GM23338 (cell line): ENCODE measurements at regions not wholly inside any gene's neighbourhood (a gene's known extent, or its start where the extent isn't known, plus 50 kb on each side); places are given as distances from the start of the nearest gene placed in this dataset.

ENCODE experiments used
- ATAC-seq: fragments of 200-7000 bp; cut with Tn5 transposase; 3 replicates; pipeline ENCODE4 v1.9.1; 2020
- DNase-seq: peaks from one replicate; pipeline ENCODE4 v3.0.0-alpha.2; 2015; ENCODE audit warnings: low spot score
- H2AFZ ChIP-seq: fragments of 200-600 bp; sonication (generic); 2 replicates; pipeline ENCODE4 v1.8.0; 2016; ENCODE audit warnings: antibody characterized with exemption, mild to moderate bottlenecking, moderate library complexity
- H3F3A ChIP-seq: fragments of 200-600 bp; sonication (generic); replicated peaks from 2 replicates; pipeline ENCODE4 v1.8.0; 2017; ENCODE audit warnings: antibody characterized with exemption, mixed run types, low read depth
- H3K27ac ChIP-seq: fragments of 200-600 bp; sonication (generic); 2 replicates; pipeline ENCODE4 v1.6.1; 2016; ENCODE audit warnings: low read depth
- H3K27me3 ChIP-seq: fragments of 200-600 bp; sonication (generic); 2 replicates; pipeline ENCODE4 v1.8.0; 2016; ENCODE audit warnings: mild to moderate bottlenecking, mixed run types, moderate library complexity; ENCODE audit not compliant: insufficient read depth
- H3K36me3 ChIP-seq: fragments of 200-600 bp; sonication (generic); 2 replicates; pipeline ENCODE4 v1.8.0; 2016; ENCODE audit warnings: mild to moderate bottlenecking; ENCODE audit not compliant: insufficient read depth
- H3K4me1 ChIP-seq: fragments of 200-600 bp; sonication (generic); 2 replicates; pipeline ENCODE4 v1.8.0; 2016; ENCODE audit warnings: mild to moderate bottlenecking, moderate library complexity; ENCODE audit not compliant: insufficient read depth
- H3K4me2 ChIP-seq: fragments of 200-600 bp; sonication (generic); 2 replicates; pipeline ENCODE4 v1.7.1; 2017; ENCODE audit warnings: mixed run types
- H3K4me3 ChIP-seq: fragments of 200-600 bp; sonication (generic); 2 replicates; pipeline ENCODE4 v1.6.1; 2016; ENCODE audit warnings: mixed run types
- H3K79me2 ChIP-seq: fragments of 200-600 bp; sonication (generic); replicated peaks from 2 replicates; pipeline ENCODE4 v1.8.0; 2017; ENCODE audit warnings: mild to moderate bottlenecking; ENCODE audit not compliant: insufficient read depth
- H3K9me2 ChIP-seq: fragments of 200-600 bp; sonication (generic); 2 replicates; pipeline ENCODE4 v1.8.0; 2017; ENCODE audit not compliant: insufficient read depth
- H4K20me1 ChIP-seq: fragments of 200-600 bp; sonication (generic); replicated peaks from 2 replicates; pipeline ENCODE4 v1.8.0; 2017; ENCODE audit warnings: mild to moderate bottlenecking; ENCODE audit not compliant: insufficient read depth
- H3K27ac Mint-ChIP-seq: 2 replicates; pipeline ENCODE4 v1.8.0; 2020; ENCODE audit warnings: inconsistent platforms, mild to moderate bottlenecking, moderate library complexity, mixed read lengths
- H3K27me3 Mint-ChIP-seq: 3 replicates; pipeline ENCODE4 v1.8.0; 2022; ENCODE audit warnings: low read depth, mild to moderate bottlenecking, moderate library complexity, mixed read lengths, inconsistent platforms; ENCODE audit not compliant: insufficient read depth, poor library complexity
- H3K36me3 Mint-ChIP-seq: 3 replicates; pipeline ENCODE4 v1.8.0; 2021; ENCODE audit warnings: low read depth, mild to moderate bottlenecking, inconsistent platforms, moderate library complexity, mixed read lengths
- H3K4me1 Mint-ChIP-seq: 3 replicates; pipeline ENCODE4 v1.8.0; 2020; ENCODE audit warnings: mild to moderate bottlenecking, inconsistent platforms, mixed read lengths
- H3K4me3 Mint-ChIP-seq: 3 replicates; pipeline ENCODE4 v1.8.0; 2021; ENCODE audit warnings: moderate library complexity, mild to moderate bottlenecking, inconsistent platforms, mixed read lengths
- H3K9me3 Mint-ChIP-seq: 3 replicates; pipeline ENCODE4 v1.8.0; 2020; ENCODE audit warnings: moderate library complexity, mild to moderate bottlenecking, inconsistent platforms, mixed read lengths
- CREB1 ChIP-seq: fragments of 250-450 bp; sonication (Bioruptor Pico); IDR thresholded peaks from 2 replicates; pipeline ENCODE4 v1.5.0; 2020; ENCODE audit warnings: low read depth, mild to moderate bottlenecking, moderate library complexity
- CTCF ChIP-seq, 2 experiments: fragments of 200-600 bp in 1 of 2; sonication (generic) in 1 of 2; conservative IDR thresholded peaks; 2 replicates each; pipeline versions ENCODE4 v1.5.1 to v1.6.1; 2016 to 2017; ENCODE audit warnings: antibody characterized with exemption in 2 of 2, low read depth in 2 of 2, mild to moderate bottlenecking in 2 of 2, moderate library complexity in 1 of 2
- EZH2 ChIP-seq: fragments of 200-600 bp; sonication (generic); IDR thresholded peaks from one replicate; pipeline ENCODE4 v1.8.0; 2017; ENCODE audit warnings: antibody characterized with exemption, mild to moderate bottlenecking, low read depth; ENCODE audit not compliant: unreplicated experiment
- EZH2phosphoT487 ChIP-seq: fragments of 200-600 bp; sonication (generic); IDR thresholded peaks from one replicate; pipeline ENCODE4 v1.8.1; 2018; ENCODE audit warnings: antibody characterized with exemption; ENCODE audit not compliant: unreplicated experiment
- JUNB ChIP-seq: IDR thresholded peaks from one replicate; pipeline ENCODE4 v1.6.1; 2016; ENCODE audit warnings: antibody characterized with exemption; ENCODE audit not compliant: unreplicated experiment
- NANOG ChIP-seq: IDR thresholded peaks from 2 replicates; pipeline ENCODE4 v1.6.1; 2016; ENCODE audit warnings: antibody characterized with exemption, borderline replicate concordance
- POLR2AphosphoS5 ChIP-seq: IDR thresholded peaks from 2 replicates; pipeline ENCODE4 v1.6.1; 2016; ENCODE audit warnings: antibody characterized with exemption, low read depth
- REST ChIP-seq: IDR thresholded peaks from one replicate; pipeline ENCODE4 v1.6.1; 2018; ENCODE audit warnings: antibody characterized with exemption; ENCODE audit not compliant: unreplicated experiment
- STAT1 ChIP-seq: IDR thresholded peaks from one replicate; pipeline ENCODE4 v1.6.1; 2016; ENCODE audit warnings: antibody characterized with exemption; ENCODE audit not compliant: unreplicated experiment
- ZNF114 ChIP-seq: fragments of 250-450 bp; sonication (Bioruptor Pico); IDR thresholded peaks from 2 replicates; pipeline ENCODE4 v1.5.0; 2020; ENCODE audit warnings: mild to moderate bottlenecking, moderate library complexity
- ZNF331 ChIP-seq: fragments of 250-450 bp; sonication (Bioruptor Pico); IDR thresholded peaks from 2 replicates; pipeline ENCODE4 v1.5.0; 2020; ENCODE audit warnings: low read depth, mild to moderate bottlenecking, moderate library complexity
- TF ChIP-seq, protein P1 (sequence below): IDR thresholded peaks from 2 replicates; pipeline ENCODE4 v1.6.1; 2016; ENCODE audit warnings: antibody characterized with exemption
- TF ChIP-seq, protein P2 (sequence below): fragments of 250-450 bp; sonication (Bioruptor Pico); IDR thresholded peaks from 2 replicates; pipeline ENCODE4 v1.5.0; 2020; ENCODE audit warnings: mild to moderate bottlenecking, moderate library complexity

GRCh38 chr3:41037651-41038334 lies 161.5 kb upstream of the CTNNB1 start:
- H3K27ac ChIP-seq, result no peak overlapping the region
- H3K4me2 ChIP-seq, result no peak overlapping the region
- H3K4me1 ChIP-seq, result no peaks in the 10 kb centered on the region
- TF ChIP-seq, protein P1, sequence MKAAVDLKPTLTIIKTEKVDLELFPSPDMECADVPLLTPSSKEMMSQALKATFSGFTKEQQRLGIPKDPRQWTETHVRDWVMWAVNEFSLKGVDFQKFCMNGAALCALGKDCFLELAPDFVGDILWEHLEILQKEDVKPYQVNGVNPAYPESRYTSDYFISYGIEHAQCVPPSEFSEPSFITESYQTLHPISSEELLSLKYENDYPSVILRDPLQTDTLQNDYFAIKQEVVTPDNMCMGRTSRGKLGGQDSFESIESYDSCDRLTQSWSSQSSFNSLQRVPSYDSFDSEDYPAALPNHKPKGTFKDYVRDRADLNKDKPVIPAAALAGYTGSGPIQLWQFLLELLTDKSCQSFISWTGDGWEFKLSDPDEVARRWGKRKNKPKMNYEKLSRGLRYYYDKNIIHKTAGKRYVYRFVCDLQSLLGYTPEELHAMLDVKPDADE, result no peak
- TF ChIP-seq CREB1 (CRISPR knock-in tag), result no peak
- no peak for TF ChIP-seq ZNF114 (CRISPR knock-in tag)
- no peak for TF ChIP-seq REST
- no peak for TF ChIP-seq EZH2phosphoT487
- TF ChIP-seq, protein P2, sequence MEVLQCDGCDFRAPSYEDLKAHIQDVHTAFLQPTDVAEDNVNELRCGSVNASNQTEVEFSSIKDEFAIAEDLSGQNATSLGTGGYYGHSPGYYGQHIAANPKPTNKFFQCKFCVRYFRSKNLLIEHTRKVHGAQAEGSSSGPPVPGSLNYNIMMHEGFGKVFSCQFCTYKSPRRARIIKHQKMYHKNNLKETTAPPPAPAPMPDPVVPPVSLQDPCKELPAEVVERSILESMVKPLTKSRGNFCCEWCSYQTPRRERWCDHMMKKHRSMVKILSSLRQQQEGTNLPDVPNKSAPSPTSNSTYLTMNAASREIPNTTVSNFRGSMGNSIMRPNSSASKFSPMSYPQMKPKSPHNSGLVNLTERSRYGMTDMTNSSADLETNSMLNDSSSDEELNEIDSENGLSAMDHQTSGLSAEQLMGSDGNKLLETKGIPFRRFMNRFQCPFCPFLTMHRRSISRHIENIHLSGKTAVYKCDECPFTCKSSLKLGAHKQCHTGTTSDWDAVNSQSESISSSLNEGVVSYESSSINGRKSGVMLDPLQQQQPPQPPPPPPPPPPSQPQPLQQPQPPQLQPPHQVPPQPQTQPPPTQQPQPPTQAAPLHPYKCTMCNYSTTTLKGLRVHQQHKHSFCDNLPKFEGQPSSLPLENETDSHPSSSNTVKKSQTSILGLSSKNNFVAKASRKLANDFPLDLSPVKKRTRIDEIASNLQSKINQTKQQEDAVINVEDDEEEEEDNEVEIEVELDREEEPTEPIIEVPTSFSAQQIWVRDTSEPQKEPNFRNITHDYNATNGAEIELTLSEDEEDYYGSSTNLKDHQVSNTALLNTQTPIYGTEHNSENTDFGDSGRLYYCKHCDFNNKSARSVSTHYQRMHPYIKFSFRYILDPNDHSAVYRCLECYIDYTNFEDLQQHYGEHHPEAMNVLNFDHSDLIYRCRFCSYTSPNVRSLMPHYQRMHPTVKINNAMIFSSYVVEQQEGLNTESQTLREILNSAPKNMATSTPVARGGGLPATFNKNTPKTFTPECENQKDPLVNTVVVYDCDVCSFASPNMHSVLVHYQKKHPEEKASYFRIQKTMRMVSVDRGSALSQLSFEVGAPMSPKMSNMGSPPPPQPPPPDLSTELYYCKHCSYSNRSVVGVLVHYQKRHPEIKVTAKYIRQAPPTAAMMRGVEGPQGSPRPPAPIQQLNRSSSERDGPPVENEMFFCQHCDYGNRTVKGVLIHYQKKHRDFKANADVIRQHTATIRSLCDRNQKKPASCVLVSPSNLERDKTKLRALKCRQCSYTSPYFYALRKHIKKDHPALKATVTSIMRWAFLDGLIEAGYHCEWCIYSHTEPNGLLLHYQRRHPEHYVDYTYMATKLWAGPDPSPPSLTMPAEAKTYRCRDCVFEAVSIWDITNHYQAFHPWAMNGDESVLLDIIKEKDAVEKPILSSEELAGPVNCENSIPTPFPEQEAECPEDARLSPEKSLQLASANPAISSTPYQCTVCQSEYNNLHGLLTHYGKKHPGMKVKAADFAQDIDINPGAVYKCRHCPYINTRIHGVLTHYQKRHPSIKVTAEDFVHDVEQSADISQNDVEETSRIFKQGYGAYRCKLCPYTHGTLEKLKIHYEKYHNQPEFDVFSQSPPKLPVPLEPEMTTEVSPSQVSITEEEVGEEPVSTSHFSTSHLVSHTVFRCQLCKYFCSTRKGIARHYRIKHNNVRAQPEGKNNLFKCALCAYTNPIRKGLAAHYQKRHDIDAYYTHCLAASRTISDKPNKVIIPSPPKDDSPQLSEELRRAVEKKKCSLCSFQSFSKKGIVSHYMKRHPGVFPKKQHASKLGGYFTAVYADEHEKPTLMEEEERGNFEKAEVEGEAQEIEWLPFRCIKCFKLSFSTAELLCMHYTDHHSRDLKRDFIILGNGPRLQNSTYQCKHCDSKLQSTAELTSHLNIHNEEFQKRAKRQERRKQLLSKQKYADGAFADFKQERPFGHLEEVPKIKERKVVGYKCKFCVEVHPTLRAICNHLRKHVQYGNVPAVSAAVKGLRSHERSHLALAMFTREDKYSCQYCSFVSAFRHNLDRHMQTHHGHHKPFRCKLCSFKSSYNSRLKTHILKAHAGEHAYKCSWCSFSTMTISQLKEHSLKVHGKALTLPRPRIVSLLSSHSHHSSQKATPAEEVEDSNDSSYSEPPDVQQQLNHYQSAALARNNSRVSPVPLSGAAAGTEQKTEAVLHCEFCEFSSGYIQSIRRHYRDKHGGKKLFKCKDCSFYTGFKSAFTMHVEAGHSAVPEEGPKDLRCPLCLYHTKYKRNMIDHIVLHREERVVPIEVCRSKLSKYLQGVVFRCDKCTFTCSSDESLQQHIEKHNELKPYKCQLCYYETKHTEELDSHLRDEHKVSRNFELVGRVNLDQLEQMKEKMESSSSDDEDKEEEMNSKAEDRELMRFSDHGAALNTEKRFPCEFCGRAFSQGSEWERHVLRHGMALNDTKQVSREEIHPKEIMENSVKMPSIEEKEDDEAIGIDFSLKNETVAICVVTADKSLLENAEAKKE (CRISPR knock-in tag), result no peak
- TF ChIP-seq EZH2, result no peak
- TF ChIP-seq NANOG, result no peak
- TF ChIP-seq CTCF (conservative IDR thresholded peaks at IDR 0.05; ENCODE audit: low read depth in 2 of 2), result no peak
- no peak for TF ChIP-seq POLR2AphosphoS5
- TF ChIP-seq STAT1, result no peak
- no peak for TF ChIP-seq ZNF331
- TF ChIP-seq JUNB, result no peak
- no peak overlapping the region for H2AFZ ChIP-seq
- no peaks in the 10 kb centered on the region for H3K36me3 ChIP-seq
- no peaks in the 10 kb centered on the region for H3K27me3 ChIP-seq
- no peaks in the 10 kb centered on the region for H3K27me3 Mint-ChIP-seq
- no peaks in the 10 kb centered on the region for H4K20me1 ChIP-seq
- no peak overlapping the region for H3K4me3 Mint-ChIP-seq
- H3K4me1 Mint-ChIP-seq, result no peaks in the 10 kb centered on the region; the same call in 2 of the 3 replicates
- H3F3A ChIP-seq, result no peaks in the 10 kb centered on the region
- DNase-seq, result no peak
- H3K9me2 ChIP-seq, result peaks cover 7% of the 10 kb centered on the region; the same call in 1 of the 2 replicates
- ATAC-seq, result no peak
- H3K27ac Mint-ChIP-seq, result no peak overlapping the region
- H3K9me3 Mint-ChIP-seq, result peaks cover 10% of the 10 kb centered on the region
- peaks cover 9% of the 10 kb centered on the region for H3K36me3 Mint-ChIP-seq
- H3K79me2 ChIP-seq, result no peaks in the 10 kb centered on the region
- H3K4me3 ChIP-seq, result no peak overlapping the region
